Occipital lobe (tissue), 1 donor: ENCODE measurements at regions not wholly inside any gene's neighbourhood (a gene's known extent, or its start where the extent isn't known, plus 50 kb on each side); places are given as distances from the start of the nearest gene placed in this dataset.

Source experiments
- DNase-seq: peaks from one replicate; lab custom pipeline; 2025; lab: John Stamatoyannopoulos, UW

GRCh38 chr10:56871160-56871668, 510.2 kb upstream of the ZWINT start:
- DNase-seq = no peak

- no peak for DNase-seq
These were observed 506.2 kb upstream of the ZWINT start for GRCh38 chr10:56867236-56867635.

GRCh38 chr10:56856569-56856968, 495.5 kb upstream of the ZWINT start:
- no peak for DNase-seq

- no peak for DNase-seq
These were observed 484.0 kb upstream of the ZWINT start for GRCh38 chr10:56844978-56845529.

- no peak for DNase-seq
These were observed 475.6 kb upstream of the ZWINT start for GRCh38 chr10:56836659-56837058.

GRCh38 chr10:56831681-56832080, 470.6 kb upstream of the ZWINT start:
- DNase-seq = no peak

- DNase-seq = no peak
These were observed 462.8 kb upstream of the ZWINT start for GRCh38 chr10:56823849-56824248.

GRCh38 chr10:56805022-56805421, 444.0 kb upstream of the ZWINT start:
- DNase-seq = no peak

GRCh38 chr10:56785292-56785691, 424.2 kb upstream of the ZWINT start:
- no peak for DNase-seq

GRCh38 chr10:56782503-56782902, 421.4 kb upstream of the ZWINT start:
- no peak for DNase-seq

- no peak for DNase-seq
These were observed 410.3 kb upstream of the ZWINT start for GRCh38 chr10:56771343-56771742.

- DNase-seq = no peak
These were observed 402.0 kb upstream of the ZWINT start for GRCh38 chr10:56763090-56763489.

- DNase-seq = no peak
These were observed 384.4 kb upstream of the ZWINT start for GRCh38 chr10:56745490-56745889.

- no peak for DNase-seq
These were observed 367.3 kb upstream of the ZWINT start for GRCh38 chr10:56728349-56728748.

GRCh38 chr10:56722912-56723311, 361.9 kb upstream of the ZWINT start:
- no peak for DNase-seq

GRCh38 chr10:56715262-56715661, 354.2 kb upstream of the ZWINT start:
- DNase-seq = no peak

GRCh38 chr10:56698506-56698905, 337.4 kb upstream of the ZWINT start:
- DNase-seq = no peak

GRCh38 chr10:56679578-56679977, 318.5 kb upstream of the ZWINT start:
- no peak for DNase-seq

GRCh38 chr10:56662765-56663447, 301.8 kb upstream of the ZWINT start:
- DNase-seq = no peak

- DNase-seq = no peak
These were observed 292.2 kb upstream of the ZWINT start for GRCh38 chr10:56653289-56653688.

- no peak for DNase-seq
These were observed 285.5 kb upstream of the ZWINT start for GRCh38 chr10:56646329-56647111.

GRCh38 chr10:56633876-56634452, 272.9 kb upstream of the ZWINT start:
- no peak for DNase-seq
